ENCODE measurements at regions not wholly inside any gene's neighbourhood (a gene's known extent, or its start where the extent isn't known, plus 50 kb on each side); places are given as distances from the start of the nearest gene placed in this dataset.

- no peak overlapping the region for H3K4me3 ChIP-seq (ENCODE audit: low read length in 2 of 2)
- intact Hi-C loops (cut with DNase I) = no loop called here
- WGBS, 2 donors = 73 to 80% methylated on average over 7 of the region's 7 CpGs
Observed at GRCh38 chr2:151083856-151084795, 177.5 kb downstream of the RBM43 start.

DNA sequence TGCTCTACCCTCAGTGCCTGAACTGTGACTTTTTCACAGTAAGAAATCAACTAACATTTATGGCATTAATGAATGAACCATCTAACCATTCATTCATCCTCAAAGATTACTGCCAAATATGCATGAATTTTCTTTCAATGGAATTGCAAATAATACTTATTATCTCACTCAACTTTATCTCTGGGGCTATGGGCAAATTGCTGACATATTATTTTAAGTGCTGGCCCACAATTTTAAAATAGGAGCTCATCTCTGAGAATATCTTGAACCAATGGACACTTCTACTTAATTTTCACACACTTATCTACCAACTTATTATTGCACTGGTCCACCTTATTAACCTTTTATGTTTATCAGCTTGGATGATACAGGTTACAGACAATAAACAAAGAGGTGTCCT lies 182.8 kb downstream of the RBM43 start:
- no peaks in the 10 kb centered on the region for H3K36me3 ChIP-seq (ENCODE audit: control insufficient read depth in 1 of 2, insufficient read depth in 2 of 2, low read length in 1 of 2)
- H3K4me1 ChIP-seq (ENCODE audit: control insufficient read depth in 1 of 2, insufficient read depth in 2 of 2, low read length in 2 of 2) = no peaks in the 10 kb centered on the region
- DNase-seq = no peak
- H3K27me3 ChIP-seq (ENCODE audit: control insufficient read depth in 1 of 2, insufficient read depth in 2 of 2, low read length in 1 of 2) = no peaks in the 10 kb centered on the region
- intact Hi-C loops (cut with DNase I) = no loop called here
- no peak overlapping the region for H3K27ac ChIP-seq (ENCODE audit: low read depth in 1 of 2, low read length in 2 of 2)
- ATAC-seq (ENCODE audit: low FRiP score) = no peak
- no peaks in the 10 kb centered on the region for H3K9me3 ChIP-seq (ENCODE audit: control insufficient read depth, low read length)
- H3K4me3 ChIP-seq (ENCODE audit: low read length in 2 of 2) = no peak overlapping the region

More at GRCh38 chr2:151083856-151084795, 177.5 kb downstream of the RBM43 start:
- ATAC-seq (ENCODE audit: low FRiP score) (no peak), DNase-seq (no peak)
- Histone ChIP-seq H3K4me1 (ENCODE audit: control insufficient read depth in 1 of 2, insufficient read depth in 2 of 2, low read length in 2 of 2) (peaks cover 0 to 2% of the 10 kb centered on the region in 2 donors), H3K27ac (ENCODE audit: low read depth in 1 of 2, low read length in 2 of 2) (no peak overlapping the region), H3K36me3 (ENCODE audit: control insufficient read depth in 1 of 2, insufficient read depth in 2 of 2, low read length in 1 of 2) (no peaks in the 10 kb centered on the region), H3K27me3 (ENCODE audit: control insufficient read depth in 1 of 2, insufficient read depth in 2 of 2, low read length in 1 of 2) (no peaks in the 10 kb centered on the region), H3K9me3 (ENCODE audit: control insufficient read depth, low read length) (no peaks in the 10 kb centered on the region)

DNA sequence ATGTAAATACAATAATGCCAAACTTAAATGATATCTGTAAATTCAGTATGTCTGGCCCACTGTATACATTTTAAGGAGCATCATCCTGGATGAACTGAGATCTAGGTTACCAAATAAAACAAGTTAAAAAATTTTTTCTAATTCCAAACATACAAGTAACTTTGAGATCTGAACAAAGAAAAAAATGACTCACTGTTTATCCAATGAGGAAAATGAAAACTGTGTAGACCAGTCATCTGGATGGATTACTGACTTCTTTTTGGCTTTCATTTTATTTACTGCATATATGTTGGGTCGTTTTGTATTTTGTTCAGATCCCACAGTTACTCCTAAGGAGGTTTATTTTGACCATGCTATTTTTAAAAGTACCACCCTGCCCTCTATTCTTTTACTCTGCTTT lies 189.8 kb downstream of the RBM43 start:
- intact Hi-C loops (cut with DNase I) = no loop called here
- no peak overlapping the region for H3K27ac ChIP-seq (ENCODE audit: low read depth in 1 of 2, low read length in 2 of 2)
- no peak overlapping the region for H3K4me3 ChIP-seq (ENCODE audit: low read length in 2 of 2)
- DNase-seq (no peak), ATAC-seq (ENCODE audit: low FRiP score) (no peak)
- no peaks in the 10 kb centered on the region for H3K4me1 ChIP-seq (ENCODE audit: control insufficient read depth in 1 of 2, insufficient read depth in 2 of 2, low read length in 2 of 2)
- H3K36me3 ChIP-seq (ENCODE audit: control insufficient read depth in 1 of 2, insufficient read depth in 2 of 2, low read length in 1 of 2) = no peaks in the 10 kb centered on the region
- no peaks in the 10 kb centered on the region for H3K27me3 ChIP-seq (ENCODE audit: control insufficient read depth in 1 of 2, insufficient read depth in 2 of 2, low read length in 1 of 2)
- no peaks in the 10 kb centered on the region for H3K9me3 ChIP-seq (ENCODE audit: control insufficient read depth, low read length)
- WGBS, 2 donors = 65 to 68% methylated on average over 1 of the region's 1 CpG

DNA sequence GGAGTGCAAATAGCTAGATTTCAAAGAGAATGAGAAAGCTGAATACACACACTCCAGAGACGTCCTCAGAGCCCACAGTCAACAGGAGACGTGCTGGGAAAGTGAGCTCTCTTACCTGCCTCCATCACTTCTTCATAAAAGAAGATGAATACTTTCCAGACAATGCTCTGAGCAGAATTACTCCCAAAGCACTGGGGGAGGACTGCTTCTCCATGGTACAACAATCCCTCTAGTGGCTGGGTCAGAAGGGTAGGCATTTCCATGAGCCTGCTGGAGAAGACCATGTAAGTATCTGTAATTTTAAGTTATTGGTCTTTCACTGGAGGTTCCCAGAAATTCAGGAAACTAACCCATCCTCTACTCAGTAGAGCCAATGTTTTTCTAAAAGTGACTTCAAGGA lies 190.3 kb downstream of the RBM43 start:
- Histone ChIP-seq H3K27me3 (ENCODE audit: control insufficient read depth in 1 of 2, insufficient read depth in 2 of 2, low read length in 1 of 2) (no peaks in the 10 kb centered on the region), H3K27ac (ENCODE audit: low read depth in 1 of 2, low read length in 2 of 2) (no peak overlapping the region), H3K9me3 (ENCODE audit: control insufficient read depth, low read length) (no peaks in the 10 kb centered on the region), H3K4me1 (ENCODE audit: control insufficient read depth in 1 of 2, insufficient read depth in 2 of 2, low read length in 2 of 2) (no peaks in the 10 kb centered on the region), H3K36me3 (ENCODE audit: control insufficient read depth in 1 of 2, insufficient read depth in 2 of 2, low read length in 1 of 2) (no peaks in the 10 kb centered on the region), H3K4me3 (ENCODE audit: low read length in 2 of 2) (no peak overlapping the region)
- intact Hi-C loops (cut with DNase I) = no loop called here
- no peak for DNase-seq
- 53% methylated on average over 2 of the region's 2 CpGs for WGBS, 2 donors
- ATAC-seq (ENCODE audit: low FRiP score) = no peak

GRCh38 chr2:151070253-151070652 lies 191.4 kb downstream of the RBM43 start:
- Histone ChIP-seq H3K27ac (ENCODE audit: low read depth in 1 of 2, low read length in 2 of 2) (no peak overlapping the region), H3K4me1 (ENCODE audit: control insufficient read depth in 1 of 2, insufficient read depth in 2 of 2, low read length in 2 of 2) (no peaks in the 10 kb centered on the region), H3K27me3 (ENCODE audit: control insufficient read depth in 1 of 2, insufficient read depth in 2 of 2, low read length in 1 of 2) (no peaks in the 10 kb centered on the region), H3K9me3 (ENCODE audit: control insufficient read depth, low read length) (no peaks in the 10 kb centered on the region), H3K4me3 (ENCODE audit: low read length in 2 of 2) (no peak overlapping the region), H3K36me3 (ENCODE audit: control insufficient read depth in 1 of 2, insufficient read depth in 2 of 2, low read length in 1 of 2) (no peaks in the 10 kb centered on the region)
- 71 to 79% methylated on average over 1 of the region's 1 CpG for WGBS, 2 donors
- intact Hi-C loops (cut with DNase I) = no loop called here
- DNase-seq (no peak), ATAC-seq (ENCODE audit: low FRiP score) (no peak)

GRCh38 chr2:151067658-151068369 lies 193.8 kb downstream of the RBM43 start:
- H3K27ac ChIP-seq (ENCODE audit: low read depth in 1 of 2, low read length in 2 of 2) = no peak overlapping the region
- H3K9me3 ChIP-seq (ENCODE audit: control insufficient read depth, low read length) = no peaks in the 10 kb centered on the region
- intact Hi-C loops (cut with DNase I) = no loop called here
- no peaks in the 10 kb centered on the region for H3K4me1 ChIP-seq (ENCODE audit: control insufficient read depth in 1 of 2, insufficient read depth in 2 of 2, low read length in 2 of 2)
- H3K36me3 ChIP-seq (ENCODE audit: control insufficient read depth in 1 of 2, insufficient read depth in 2 of 2, low read length in 1 of 2) = no peaks in the 10 kb centered on the region
- no peaks in the 10 kb centered on the region for H3K27me3 ChIP-seq (ENCODE audit: control insufficient read depth in 1 of 2, insufficient read depth in 2 of 2, low read length in 1 of 2)
- WGBS, 2 donors = 56 to 62% methylated on average over 8 of the region's 8 CpGs
- H3K4me3 ChIP-seq (ENCODE audit: low read length in 2 of 2) = no peak overlapping the region
- DNase-seq (no peak), ATAC-seq (ENCODE audit: low FRiP score) (no peak)

DNA sequence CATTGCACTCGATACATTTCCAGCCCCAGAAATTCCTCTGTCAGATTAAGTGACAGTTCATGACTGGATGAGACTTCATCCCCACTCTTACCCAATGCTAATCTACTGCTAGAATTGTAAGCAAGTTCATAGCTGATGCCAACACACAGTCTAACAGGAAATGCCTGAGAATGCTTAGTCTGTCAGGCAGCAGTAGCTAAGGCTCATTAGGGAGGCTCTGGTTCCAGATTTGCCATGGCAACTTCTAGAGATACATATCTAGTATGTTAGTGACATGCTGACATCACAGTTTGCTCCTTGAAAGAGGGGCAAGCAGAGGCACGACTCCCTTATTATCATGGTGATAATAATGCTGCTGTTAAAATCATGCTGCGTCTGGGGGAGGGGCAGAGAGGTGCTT lies 198.4 kb downstream of the RBM43 start:
- whole genome bisulfite sequencing, 2 donors = 65 to 70% methylated on average over 3 of the region's 3 CpGs
- Histone ChIP-seq H3K27ac (ENCODE audit: low read depth in 1 of 2, low read length in 2 of 2) (no peak overlapping the region), H3K9me3 (ENCODE audit: control insufficient read depth, low read length) (no peaks in the 10 kb centered on the region), H3K36me3 (ENCODE audit: control insufficient read depth in 1 of 2, insufficient read depth in 2 of 2, low read length in 1 of 2) (no peaks in the 10 kb centered on the region), H3K27me3 (ENCODE audit: control insufficient read depth in 1 of 2, insufficient read depth in 2 of 2, low read length in 1 of 2) (no peaks in the 10 kb centered on the region), H3K4me1 (ENCODE audit: control insufficient read depth in 1 of 2, insufficient read depth in 2 of 2, low read length in 2 of 2) (no peaks in the 10 kb centered on the region), H3K4me3 (ENCODE audit: low read length in 2 of 2) (no peak overlapping the region)
- intact Hi-C loops (cut with DNase I) = no loop called here
- DNase-seq (no peak), ATAC-seq (ENCODE audit: low FRiP score) (no peak)

GRCh38 chr2:151060287-151060686 lies 201.4 kb downstream of the RBM43 start:
- no peak for ATAC-seq (ENCODE audit: low FRiP score)
- DNase-seq = no peak
- Histone ChIP-seq H3K36me3 (ENCODE audit: control insufficient read depth in 1 of 2, insufficient read depth in 2 of 2, low read length in 1 of 2) (no peaks in the 10 kb centered on the region), H3K4me1 (ENCODE audit: control insufficient read depth in 1 of 2, insufficient read depth in 2 of 2, low read length in 2 of 2) (no peaks in the 10 kb centered on the region), H3K9me3 (ENCODE audit: control insufficient read depth, low read length) (no peaks in the 10 kb centered on the region), H3K4me3 (ENCODE audit: low read length in 2 of 2) (no peak overlapping the region), H3K27ac (ENCODE audit: low read depth in 1 of 2, low read length in 2 of 2) (no peak overlapping the region), H3K27me3 (ENCODE audit: control insufficient read depth in 1 of 2, insufficient read depth in 2 of 2, low read length in 1 of 2) (no peaks in the 10 kb centered on the region)
- intact Hi-C loops (cut with DNase I) = no loop called here
- 80 to 85% methylated on average over 2 of the region's 2 CpGs for WGBS, 2 donors

GRCh38 chr2:151056870-151057269 lies 204.8 kb downstream of the RBM43 start:
- Histone ChIP-seq H3K36me3 (ENCODE audit: control insufficient read depth in 1 of 2, insufficient read depth in 2 of 2, low read length in 1 of 2) (no peaks in the 10 kb centered on the region), H3K27me3 (ENCODE audit: control insufficient read depth in 1 of 2, insufficient read depth in 2 of 2, low read length in 1 of 2) (no peaks in the 10 kb centered on the region), H3K4me3 (ENCODE audit: low read length in 2 of 2) (no peak overlapping the region), H3K27ac (ENCODE audit: low read depth in 1 of 2, low read length in 2 of 2) (no peak overlapping the region), H3K9me3 (ENCODE audit: control insufficient read depth, low read length) (no peaks in the 10 kb centered on the region), H3K4me1 (ENCODE audit: control insufficient read depth in 1 of 2, insufficient read depth in 2 of 2, low read length in 2 of 2) (no peaks in the 10 kb centered on the region)
- no peak for DNase-seq
- intact Hi-C loops (cut with DNase I) = loop anchor here (10.0 kb wide), 1 partner anchor 1462 kb away; no protein-coding TSS in a partner anchor
- 87 to 94% methylated on average over 1 of the region's 1 CpG for WGBS, 2 donors
- ATAC-seq (ENCODE audit: low FRiP score) = no peak

Data from aorta (tissue), 5 donors.